Mesenchymal stem cell (in vitro differentiated cells and primary cell): ENCODE measurements at regions not wholly inside any gene's neighbourhood (a gene's known extent, or its start where the extent isn't known, plus 50 kb on each side); places are given as distances from the start of the nearest gene placed in this dataset.

Experiments used
- DNase-seq: peaks from one replicate; pipeline ENCODE4 v3.0.0-alpha.2; 2013
- H2AFZ ChIP-seq: one replicate; pipeline ENCODE4 v1.6.1; 2013; ENCODE audit warnings: low read depth, mild to moderate bottlenecking, control low read depth, inconsistent platforms, low read length, moderate library complexity
- H2AK5ac ChIP-seq: 2 replicates; pipeline ENCODE4 v1.6.1; 2013; ENCODE audit warnings: low read length, moderate library complexity, mild to moderate bottlenecking, inconsistent platforms; ENCODE audit not compliant: severe bottlenecking
- H2BK120ac ChIP-seq: one replicate; pipeline ENCODE4 v1.6.1; 2013; ENCODE audit warnings: low read depth, mild to moderate bottlenecking, inconsistent platforms, low read length, moderate library complexity
- H2BK12ac ChIP-seq, 2 experiments: one replicate each; pipeline ENCODE4 v1.6.1; 2013; ENCODE audit warnings: inconsistent platforms in 2 of 2, low read length in 2 of 2, mild to moderate bottlenecking in 2 of 2, moderate library complexity in 2 of 2, control low read depth in 1 of 2
- H2BK15ac ChIP-seq: one replicate; pipeline ENCODE4 v1.6.1; 2013; ENCODE audit warnings: mild to moderate bottlenecking, low read depth, inconsistent platforms; ENCODE audit not compliant: poor library complexity, severe bottlenecking
- H2BK5ac ChIP-seq: 2 replicates; pipeline ENCODE4 v1.6.1; 2013; ENCODE audit warnings: low read depth, mild to moderate bottlenecking, low read length, control low read depth, inconsistent platforms; ENCODE audit not compliant: poor library complexity, severe bottlenecking
- H3K14ac ChIP-seq, 2 experiments: one replicate each; pipeline ENCODE4 v1.6.1; 2013; ENCODE audit warnings: inconsistent platforms in 2 of 2, low read length in 2 of 2, control low read depth in 1 of 2, mild to moderate bottlenecking in 1 of 2, moderate library complexity in 1 of 2
- H3K18ac ChIP-seq, 2 experiments: one replicate each; pipeline ENCODE4 v1.6.1; 2013; ENCODE audit warnings: inconsistent platforms in 2 of 2, low read length in 2 of 2, control low read depth in 1 of 2, low read depth in 1 of 2, mild to moderate bottlenecking in 1 of 2
- H3K23ac ChIP-seq, 2 experiments: one replicate each; pipeline ENCODE4 v1.6.1; 2013; ENCODE audit warnings: inconsistent platforms in 2 of 2, low read length in 2 of 2, mild to moderate bottlenecking in 2 of 2, moderate library complexity in 2 of 2, control low read depth in 1 of 2
- H3K27ac ChIP-seq: 2 replicates; pipeline ENCODE4 v1.5.1; 2013; ENCODE audit warnings: mild to moderate bottlenecking, moderate library complexity, low read length, control low read depth, inconsistent platforms; ENCODE audit not compliant: poor library complexity, severe bottlenecking
- H3K27me3 ChIP-seq, 2 experiments: 2 replicates each; pipeline versions ENCODE4 v1.6.1 to v1.7.0; 2013; ENCODE audit warnings: low read length in 2 of 2, mild to moderate bottlenecking in 2 of 2, moderate library complexity in 2 of 2, control low read depth in 1 of 2, inconsistent platforms in 1 of 2; ENCODE audit not compliant: control insufficient read depth in 1 of 2, insufficient read depth in 1 of 2
- H3K36me3 ChIP-seq, 2 experiments: 2 replicates each; pipeline versions ENCODE4 v1.6.1 to v1.7.0; 2013; ENCODE audit warnings: low read length in 2 of 2, control low read depth in 1 of 2, inconsistent platforms in 1 of 2, low read depth in 1 of 2, mild to moderate bottlenecking in 1 of 2; ENCODE audit not compliant: insufficient read depth in 2 of 2, control insufficient read depth in 1 of 2
- H3K4ac ChIP-seq, 2 experiments: one replicate each; pipeline ENCODE4 v1.6.1; 2013; ENCODE audit warnings: inconsistent platforms in 2 of 2, low read length in 2 of 2, mild to moderate bottlenecking in 2 of 2, moderate library complexity in 2 of 2, control low read depth in 1 of 2, low read depth in 1 of 2
- H3K4me1 ChIP-seq: 2 replicates; pipeline ENCODE4 v1.6.1; 2013; ENCODE audit warnings: low read depth, low read length, control low read depth; ENCODE audit not compliant: control insufficient read depth, insufficient read depth
- H3K4me2 ChIP-seq: 2 replicates; pipeline ENCODE4 v1.6.1; 2013; ENCODE audit warnings: low read length, mild to moderate bottlenecking, inconsistent platforms; ENCODE audit not compliant: poor library complexity, severe bottlenecking
- H3K4me3 ChIP-seq, 2 experiments: 2 replicates each; pipeline versions ENCODE4 v1.5.1 to v1.7.0; 2013; ENCODE audit warnings: low read length in 2 of 2, mild to moderate bottlenecking in 2 of 2, control low read depth in 1 of 2, low read depth in 1 of 2; ENCODE audit not compliant: insufficient read depth in 1 of 2
- H3K79me1 ChIP-seq: replicated peaks from 2 replicates; pipeline ENCODE4 v1.6.1; 2013; ENCODE audit warnings: mild to moderate bottlenecking, control low read depth, low read length, inconsistent platforms; ENCODE audit not compliant: poor library complexity, severe bottlenecking
- H3K9ac ChIP-seq: 2 replicates; pipeline ENCODE4 v1.7.0; 2013; ENCODE audit warnings: mild to moderate bottlenecking, low read length, moderate library complexity
- H3K9me3 ChIP-seq: 2 replicates; pipeline ENCODE4 v1.7.0; 2013; ENCODE audit warnings: mild to moderate bottlenecking, low read length; ENCODE audit not compliant: control insufficient read depth
- H4K8ac ChIP-seq: one replicate; pipeline ENCODE4 v1.6.1; 2013; ENCODE audit warnings: inconsistent platforms, mild to moderate bottlenecking, low read length, moderate library complexity
- H4K91ac ChIP-seq: one replicate; pipeline ENCODE4 v1.6.1; 2013; ENCODE audit warnings: mild to moderate bottlenecking, low read length, inconsistent platforms
- WGBS: methylation state at CpG from one replicate; pipeline ENCODE4 v1.1.7; 2013; ENCODE audit warnings: mixed read lengths; 5-methylcytosine and 5-hydroxymethylcytosine counted together

DNA sequence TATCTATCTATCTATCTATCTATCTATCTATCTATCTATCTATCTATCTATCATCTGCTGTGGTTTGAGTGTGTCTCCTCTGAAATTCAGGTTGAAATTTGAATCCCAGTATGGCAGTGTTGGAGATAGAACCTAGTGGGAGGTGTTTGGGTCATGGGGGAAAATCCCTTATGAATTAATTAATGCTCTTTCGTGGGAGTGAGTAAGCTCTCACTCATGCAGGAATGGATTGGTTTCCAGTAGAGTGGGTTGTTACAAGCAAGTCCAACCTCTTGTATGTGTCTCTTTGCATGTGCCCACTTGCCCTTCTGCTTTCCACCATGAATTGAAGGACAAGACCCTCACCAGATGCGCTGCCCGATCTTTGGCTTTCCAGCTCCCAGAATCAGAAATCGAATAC, 113.0 kb downstream of the ANXA1 start:
- H2BK12ac ChIP-seq = no peak overlapping the region
- H3K27me3 ChIP-seq = no peaks in the 10 kb centered on the region
- no peak overlapping the region for H3K27ac ChIP-seq
- no peak overlapping the region for H3K9ac ChIP-seq
- H3K4me2 ChIP-seq = no peak overlapping the region
- DNase-seq = no peak
- no peak overlapping the region for H4K91ac ChIP-seq
- no peak overlapping the region for H2AFZ ChIP-seq
- no peaks in the 10 kb centered on the region for H3K36me3 ChIP-seq
- no peaks in the 10 kb centered on the region for H3K9me3 ChIP-seq
- H4K8ac ChIP-seq = no peak overlapping the region
- H2BK120ac ChIP-seq = no peak overlapping the region
- no peaks in the 10 kb centered on the region for H3K79me1 ChIP-seq
- H3K4ac ChIP-seq = no peak overlapping the region
- H2BK15ac ChIP-seq = no peak overlapping the region
- no peak overlapping the region for H3K23ac ChIP-seq
- WGBS = 92% methylated on average over 3 of the region's 4 CpGs
- H3K4me1 ChIP-seq = no peaks in the 10 kb centered on the region
- H3K14ac ChIP-seq = no peak overlapping the region
- no peak overlapping the region for H2AK5ac ChIP-seq
- no peak overlapping the region for H3K4me3 ChIP-seq
- H3K18ac ChIP-seq = no peak overlapping the region
- H2BK5ac ChIP-seq = no peak overlapping the region

DNA sequence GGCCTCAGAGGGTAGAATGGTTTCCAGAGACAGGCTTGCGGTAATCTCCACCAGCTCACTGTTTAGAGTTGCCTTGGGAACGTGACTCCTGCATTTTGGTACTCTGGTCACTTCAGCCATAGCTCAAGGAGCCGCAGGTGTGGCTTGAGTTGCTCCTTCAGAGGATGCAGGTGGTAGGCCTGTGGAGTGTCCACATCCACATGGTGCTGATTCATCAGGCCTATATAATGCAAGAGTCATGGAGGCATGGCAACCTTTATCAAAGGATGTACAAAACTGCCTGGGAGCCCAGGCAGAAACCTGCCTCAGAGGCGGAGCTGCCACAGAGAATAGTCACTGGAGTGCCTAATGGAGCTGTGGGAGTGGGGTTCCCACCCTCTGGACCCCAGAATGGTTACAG, 114.2 kb downstream of the ANXA1 start:
- H3K79me1 ChIP-seq = no peaks in the 10 kb centered on the region
- H2BK5ac ChIP-seq = no peak overlapping the region
- no peak overlapping the region for H3K14ac ChIP-seq
- no peaks in the 10 kb centered on the region for H3K36me3 ChIP-seq
- H3K4me3 ChIP-seq = no peak overlapping the region
- no peak overlapping the region for H3K18ac ChIP-seq
- H4K91ac ChIP-seq = no peak overlapping the region
- WGBS = 93% methylated on average over 4 of the region's 4 CpGs
- H2BK120ac ChIP-seq = no peak overlapping the region
- no peak overlapping the region for H2AFZ ChIP-seq
- no peak for DNase-seq
- H3K4me1 ChIP-seq = no peaks in the 10 kb centered on the region
- H3K9ac ChIP-seq = no peak overlapping the region
- no peak overlapping the region for H3K27ac ChIP-seq
- no peak overlapping the region for H4K8ac ChIP-seq
- H2BK12ac ChIP-seq = peak overlapping the region in 1 of 2 experiments; percentile 59
- H3K4ac ChIP-seq = no peak overlapping the region
- H3K4me2 ChIP-seq = no peak overlapping the region
- H2AK5ac ChIP-seq = no peak overlapping the region
- H3K27me3 ChIP-seq = no peaks in the 10 kb centered on the region
- no peak overlapping the region for H2BK15ac ChIP-seq
- no peaks in the 10 kb centered on the region for H3K9me3 ChIP-seq
- H3K23ac ChIP-seq = no peak overlapping the region

DNA sequence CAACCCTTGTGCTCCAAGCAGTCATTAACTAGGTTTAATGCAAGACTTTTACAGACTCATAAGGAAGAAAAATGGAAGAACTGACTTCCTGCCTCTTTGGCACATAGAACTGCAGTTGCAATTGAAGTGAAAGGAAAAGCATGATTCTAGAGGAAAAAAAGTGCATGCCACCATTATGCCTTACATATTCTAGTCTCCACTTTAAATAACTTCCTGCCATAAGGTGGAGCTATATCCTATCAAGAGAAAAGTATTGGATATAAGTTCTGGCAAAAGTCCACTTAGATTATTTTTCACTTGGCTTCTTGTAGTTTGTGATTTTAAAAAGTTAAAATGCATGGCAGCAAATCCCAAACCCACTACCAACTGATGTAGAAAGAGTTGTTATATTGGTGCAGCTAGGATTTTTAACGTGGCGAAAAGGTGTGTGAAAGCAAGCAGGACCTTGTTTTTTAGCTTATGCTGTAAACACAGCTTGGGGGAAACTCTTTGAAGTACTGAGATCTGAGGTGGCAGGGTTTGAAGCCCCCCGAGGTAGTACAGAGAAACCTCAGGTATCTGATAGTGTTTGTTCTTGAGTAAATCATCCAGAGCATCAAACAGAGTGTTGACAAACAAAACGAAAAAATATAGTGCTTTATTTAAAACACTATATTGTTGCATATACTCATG, 117.9 kb downstream of the ANXA1 start:
- Histone ChIP-seq H3K27me3 (no peaks in the 10 kb centered on the region), H3K18ac (no peak overlapping the region)

DNA sequence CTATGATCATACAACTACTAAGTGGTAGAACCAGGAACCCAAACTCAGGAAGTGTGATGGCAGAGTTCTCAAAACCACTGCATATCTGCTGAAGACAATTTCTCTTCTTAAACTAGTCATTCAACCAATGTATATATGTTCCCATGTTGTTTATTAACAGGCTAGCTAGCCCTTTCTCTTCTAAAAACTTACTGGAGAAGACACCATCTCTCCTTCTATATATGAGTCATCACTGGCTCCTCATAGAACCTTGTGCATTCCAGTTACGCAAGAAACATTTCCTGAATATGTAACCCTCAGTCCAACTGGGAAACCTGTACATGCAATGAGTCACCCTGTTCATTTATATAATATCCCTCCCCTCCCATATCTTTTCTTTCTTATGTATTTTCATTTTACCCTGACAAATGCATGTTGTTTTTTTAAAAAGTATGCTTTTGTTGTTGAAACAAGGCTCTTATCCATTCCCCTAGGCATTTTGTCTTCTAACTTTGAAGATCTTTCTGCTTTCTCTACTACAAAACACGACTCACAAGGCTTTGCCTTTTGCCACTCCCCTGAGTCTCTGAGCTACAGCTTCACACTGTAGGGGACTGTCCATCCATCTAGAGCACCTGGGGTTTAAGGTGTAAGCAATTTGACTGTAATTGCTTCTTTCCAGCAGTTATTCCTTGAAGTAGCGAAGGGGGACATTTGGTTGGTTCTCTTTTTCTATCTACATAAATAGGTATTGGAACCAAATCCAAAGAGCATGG, 119.5 kb downstream of the ANXA1 start:
- peak; percentile 92 for DNase-seq
- Histone ChIP-seq H2BK5ac (no peak overlapping the region), H3K27me3 (no peaks in the 10 kb centered on the region), H3K27ac (no peak overlapping the region), H3K18ac (no peak overlapping the region), H4K8ac (no peak overlapping the region), H2BK12ac (peak overlapping the region in 1 of 2 experiments; percentile 86), H3K79me1 (no peaks in the 10 kb centered on the region), H2AK5ac (no peak overlapping the region), H3K4me2 (no peak overlapping the region), H3K36me3 (no peaks in the 10 kb centered on the region), H3K4me3 (no peak overlapping the region), H3K4me1 (no peaks in the 10 kb centered on the region), H3K23ac (no peak overlapping the region), H3K9me3 (no peaks in the 10 kb centered on the region), H4K91ac (no peak overlapping the region), H3K14ac (no peak overlapping the region), H2AFZ (no peak overlapping the region), H2BK15ac (no peak overlapping the region), H2BK120ac (no peak overlapping the region), H3K9ac (no peak overlapping the region), H3K4ac (no peak overlapping the region)
- 50% methylated on average over 3 of the region's 3 CpGs for WGBS

More for the DNA sequence above, 117.9 kb downstream of the ANXA1 start:
- 46% methylated on average over 3 of the region's 4 CpGs for WGBS
- Histone ChIP-seq H3K4me1 (no peaks in the 10 kb centered on the region), H3K23ac (no peak overlapping the region), H4K91ac (no peak overlapping the region), H3K36me3 (no peaks in the 10 kb centered on the region), H2BK15ac (no peak overlapping the region), H3K9ac (no peak overlapping the region), H2BK12ac (no peak overlapping the region), H3K14ac (no peak overlapping the region), H3K79me1 (no peaks in the 10 kb centered on the region), H3K4me2 (no peak overlapping the region), H4K8ac (no peak overlapping the region), H2BK5ac (no peak overlapping the region), H3K9me3 (no peaks in the 10 kb centered on the region), H2BK120ac (no peak overlapping the region), H2AFZ (no peak overlapping the region), H3K4me3 (no peak overlapping the region), H3K27ac (no peak overlapping the region), H2AK5ac (no peak overlapping the region), H3K4ac (no peak overlapping the region)
- DNase-seq = peak; percentile 56
